ENCODE measurements at regions not wholly inside any gene's neighbourhood (a gene's known extent, or its start where the extent isn't known, plus 50 kb on each side); places are given as distances from the start of the nearest gene placed in this dataset.

GRCh38 chr12:115085594-115085993 lies 401.6 kb upstream of the TBX3 start:
- TF ChIP-seq POLR2A (IDR thresholded peaks at IDR 0.05) (no peak), CTCF (IDR thresholded peaks at IDR 0.05 in 4 of 5, conservative IDR thresholded peaks at IDR 0.05 in 1 of 5) (no peak)

Measured in gastrocnemius medialis (tissue), 4 donors.